HEK293T (cell line): ENCODE measurements at regions not wholly inside any gene's neighbourhood (a gene's known extent, or its start where the extent isn't known, plus 50 kb on each side); places are given as distances from the start of the nearest gene placed in this dataset.

Experiments used
- ARNT ChIP-seq: fragments of 450-650 bp; IDR thresholded peaks from 2 replicates; pipeline ENCODE4 v1.6.1; 2017; ENCODE audit warnings: mild to moderate bottlenecking
- BHLHE40 ChIP-seq: fragments of 450-650 bp; IDR thresholded peaks from 2 replicates; pipeline ENCODE4 v1.6.1; 2016; ENCODE audit warnings: mild to moderate bottlenecking, moderate library complexity, borderline replicate concordance
- ELF4 ChIP-seq: fragments of 450-650 bp; IDR thresholded peaks from 2 replicates; pipeline ENCODE4 v1.6.1; 2017; ENCODE audit warnings: antibody characterized with exemption
- FOXA1 ChIP-seq: fragments of 450-650 bp; IDR thresholded peaks from 2 replicates; pipeline ENCODE4 v1.6.1; 2016; ENCODE audit warnings: mild to moderate bottlenecking
- L3MBTL2 ChIP-seq: fragments of 450-650 bp; conservative IDR thresholded peaks from 2 replicates; pipeline ENCODE4 v1.6.1; 2016; ENCODE audit warnings: mild to moderate bottlenecking
- LEF1 ChIP-seq: fragments of 450-650 bp; IDR thresholded peaks from 2 replicates; pipeline ENCODE4 v1.6.1; 2017; ENCODE audit warnings: mild to moderate bottlenecking, borderline replicate concordance
- SP1 ChIP-seq: fragments of 450-650 bp; IDR thresholded peaks from 2 replicates; pipeline ENCODE4 v1.6.1; 2017
- SUZ12 ChIP-seq: fragments of 450-650 bp; IDR thresholded peaks from 2 replicates; pipeline ENCODE4 v1.6.1; 2016; ENCODE audit warnings: mild to moderate bottlenecking
- ZNF384 ChIP-seq: fragments of 450-650 bp; IDR thresholded peaks from 2 replicates; pipeline ENCODE4 v1.6.1; 2016

DNA sequence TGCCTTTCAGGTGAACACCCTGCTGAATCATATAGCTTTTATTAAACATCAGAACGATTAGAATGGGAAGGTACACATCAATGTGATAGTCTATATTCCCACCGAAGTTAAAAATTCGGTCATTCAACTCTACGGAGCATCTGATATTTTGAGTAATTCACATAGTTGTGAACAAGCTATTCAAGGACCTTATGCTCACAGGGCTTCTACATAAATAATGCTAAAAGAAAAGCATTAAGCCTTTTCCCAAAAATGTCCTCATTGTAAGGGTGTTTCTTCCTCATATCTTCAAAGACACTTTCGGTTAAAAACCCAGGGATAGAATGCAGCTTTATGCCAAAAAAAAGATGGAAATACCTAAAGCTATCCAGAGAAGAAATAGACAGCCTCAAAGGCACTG, 79.7 kb upstream of the EDNRA start:
- TF ChIP-seq SUZ12 (no peak), BHLHE40 (no peak), ELF4 (no peak), FOXA1 (no peak), ARNT (no peak), LEF1 (no peak), SP1 (no peak), L3MBTL2 (no peak), ZNF384 (no peak)
